ENCODE measurements at regions not wholly inside any gene's neighbourhood (a gene's known extent, or its start where the extent isn't known, plus 50 kb on each side); places are given as distances from the start of the nearest gene placed in this dataset.
A peak's percentile ranks its signal among the peaks of the same experiment; 100 is the strongest.

GRCh38 chr4:123455360-123455759 lies 58.8 kb downstream of the SPRY1 start:
- intact Hi-C loops (cut with DNase I): no loop called here
- no peak for DNase-seq

GRCh38 chr4:123462007-123462406 lies 65.4 kb downstream of the SPRY1 start:
- DNase-seq: no peak
- intact Hi-C loops (cut with DNase I): no loop called here

GRCh38 chr4:123463869-123464268 lies 67.3 kb downstream of the SPRY1 start:
- DNase-seq: no peak
- intact Hi-C loops (cut with DNase I): no loop called here

- no peak for DNase-seq
- intact Hi-C loops (cut with DNase I): no loop called here
Observed at GRCh38 chr4:123465416-123465815, 68.8 kb downstream of the SPRY1 start.

GRCh38 chr4:123466080-123466785 lies 69.6 kb downstream of the SPRY1 start:
- intact Hi-C loops (cut with DNase I): no loop called here
- DNase-seq: no peak

- intact Hi-C loops (cut with DNase I): no loop called here
- DNase-seq: no peak
Observed at GRCh38 chr4:123468479-123469031, 72.0 kb downstream of the SPRY1 start.

- no peak for DNase-seq
- intact Hi-C loops (cut with DNase I): no loop called here
Observed at GRCh38 chr4:123469245-123469644, 72.7 kb downstream of the SPRY1 start.

GRCh38 chr4:123469696-123470095 lies 73.1 kb downstream of the SPRY1 start:
- intact Hi-C loops (cut with DNase I): no loop called here

GRCh38 chr4:123470640-123471039 lies 74.0 kb downstream of the SPRY1 start:
- intact Hi-C loops (cut with DNase I): no loop called here
- no peak for DNase-seq

More at GRCh38 chr4:123469696-123470095, 73.1 kb downstream of the SPRY1 start:
- no peak for DNase-seq

- intact Hi-C loops (cut with DNase I): no loop called here
Observed at GRCh38 chr4:123471655-123472369, 75.2 kb downstream of the SPRY1 start.

GRCh38 chr4:123474817-123475216 lies 78.2 kb downstream of the SPRY1 start:
- DNase-seq: no peak
- intact Hi-C loops (cut with DNase I): no loop called here

More at GRCh38 chr4:123471655-123472369, 75.2 kb downstream of the SPRY1 start:
- no peak for DNase-seq

GRCh38 chr4:123476089-123476488 lies 79.5 kb downstream of the SPRY1 start:
- intact Hi-C loops (cut with DNase I): no loop called here
- DNase-seq: no peak

GRCh38 chr4:123477711-123478209 lies 81.2 kb downstream of the SPRY1 start:
- intact Hi-C loops (cut with DNase I): no loop called here
- DNase-seq: peak in 1 of 10 donors; percentile 50

- intact Hi-C loops (cut with DNase I): no loop called here
- DNase-seq: no peak
Observed at GRCh38 chr4:123478859-123479345, 82.3 kb downstream of the SPRY1 start.

GRCh38 chr4:123479944-123480343 lies 83.3 kb downstream of the SPRY1 start:
- no peak for DNase-seq
- intact Hi-C loops (cut with DNase I): no loop called here

- intact Hi-C loops (cut with DNase I): no loop called here
- DNase-seq: no peak
Observed at GRCh38 chr4:123480706-123481418, 84.3 kb downstream of the SPRY1 start.

- DNase-seq: no peak
- intact Hi-C loops (cut with DNase I): no loop called here
Observed at GRCh38 chr4:123481717-123482116, 85.1 kb downstream of the SPRY1 start.

GRCh38 chr4:123484291-123484926 lies 87.8 kb downstream of the SPRY1 start:
- intact Hi-C loops (cut with DNase I): no loop called here
- DNase-seq: no peak

GRCh38 chr4:123485601-123486000 lies 89.0 kb downstream of the SPRY1 start:
- intact Hi-C loops (cut with DNase I): no loop called here
- no peak for DNase-seq

GRCh38 chr4:123488916-123489315 lies 92.3 kb downstream of the SPRY1 start:
- intact Hi-C loops (cut with DNase I): no loop called here
- no peak for DNase-seq

All from posterior cingulate gyrus (tissue), 11 donors.